HG02938 (cell line): ENCODE measurements at regions not wholly inside any gene's neighbourhood (a gene's known extent, or its start where the extent isn't known, plus 50 kb on each side); places are given as distances from the start of the nearest gene placed in this dataset.
A peak's percentile ranks its signal among the peaks of the same experiment; 100 is the strongest.

Experiments used
- ATAC-seq: cut with Tn5 transposase; IDR thresholded peaks from one replicate; pipeline ENCODE4 v1.9.1; 2021; ENCODE audit warnings: mild to moderate bottlenecking, moderate library complexity; ENCODE audit not compliant: unreplicated experiment

DNA sequence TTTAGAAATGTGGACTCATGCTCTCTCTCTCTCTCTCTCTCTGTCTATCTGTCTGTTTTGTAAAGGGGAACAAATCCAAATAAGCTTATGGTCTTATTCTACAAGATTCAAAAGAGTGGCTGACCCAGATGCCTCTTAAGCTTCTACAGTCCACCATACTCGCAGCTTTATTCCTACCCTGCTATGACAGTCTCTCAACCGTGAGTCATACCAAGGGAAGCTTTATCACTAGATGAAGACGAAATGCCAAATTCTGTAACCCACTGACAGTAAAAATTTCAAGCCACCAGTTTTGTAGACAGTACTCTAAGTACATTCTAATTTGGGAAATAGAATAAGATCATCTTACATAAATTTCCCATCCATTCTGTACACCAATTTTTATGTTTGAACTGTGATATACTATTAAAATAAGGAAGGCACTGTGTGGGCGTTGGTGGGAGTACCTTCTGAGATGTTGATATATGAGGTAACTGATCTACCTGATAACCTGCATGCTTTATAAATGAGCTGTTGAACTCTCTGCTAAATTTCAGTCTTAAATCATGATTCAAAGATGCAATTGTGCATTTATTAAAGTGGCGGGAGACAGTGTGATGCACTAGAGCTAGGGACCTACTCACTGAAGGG, 153.2 kb downstream of the KLF6 start:
- no peak for ATAC-seq

DNA sequence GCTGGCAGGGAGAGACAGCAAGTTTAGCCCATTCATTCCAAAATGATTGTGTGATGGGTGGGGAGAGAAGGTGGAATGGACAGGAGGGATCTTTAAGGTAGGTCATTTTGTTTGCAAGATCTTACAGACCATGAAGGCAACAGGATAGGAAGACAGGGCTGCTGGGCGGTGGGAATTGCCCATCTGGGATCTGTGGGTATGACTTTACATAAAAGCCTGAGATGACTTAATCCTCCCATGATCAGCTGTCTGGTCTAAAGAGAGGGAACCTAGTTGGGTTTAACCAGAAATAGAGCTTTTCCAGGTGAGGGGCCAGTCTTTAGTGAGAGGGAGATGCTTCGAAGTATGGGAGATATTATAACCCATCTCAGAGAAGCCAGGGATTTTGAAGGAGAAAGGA, 153.7 kb downstream of the KLF6 start:
- ATAC-seq: no peak

DNA sequence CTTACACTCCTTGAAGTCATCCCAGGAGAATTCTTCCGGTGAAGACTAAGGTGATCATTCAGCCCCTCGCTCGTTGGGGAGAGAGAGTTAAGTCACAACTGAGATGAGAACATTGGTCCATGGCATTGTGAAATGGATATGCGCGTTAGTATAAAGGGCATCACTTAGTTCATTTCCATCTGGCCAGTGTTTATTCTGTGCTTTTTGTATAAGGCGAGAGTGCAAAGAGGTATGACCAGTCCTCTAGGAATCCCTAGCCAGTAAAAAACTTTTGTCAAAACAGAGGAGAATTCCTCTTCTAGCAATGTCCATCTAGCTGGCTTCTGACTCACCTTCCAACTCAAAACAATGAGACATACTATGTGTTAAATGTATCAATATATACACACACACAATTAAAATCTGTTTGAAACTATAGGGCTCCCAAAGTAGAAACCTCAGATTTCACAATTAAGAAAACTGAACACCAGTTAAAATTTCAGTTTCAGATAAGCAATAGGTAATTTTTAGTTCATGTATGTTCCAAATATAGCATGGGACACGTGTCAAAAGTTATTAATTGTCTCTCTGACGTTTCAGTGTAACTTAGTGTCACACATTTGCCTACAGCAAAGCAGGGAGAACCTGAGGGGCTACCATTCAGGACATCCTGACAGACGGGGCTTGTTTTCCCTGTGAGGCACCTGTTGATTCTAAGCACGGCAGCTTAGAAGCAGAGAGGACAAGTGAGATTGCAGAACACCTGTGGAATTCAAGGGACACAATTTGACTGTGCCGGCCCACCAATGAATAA, 158.9 kb downstream of the KLF6 start:
- peak; percentile 83 for ATAC-seq

DNA sequence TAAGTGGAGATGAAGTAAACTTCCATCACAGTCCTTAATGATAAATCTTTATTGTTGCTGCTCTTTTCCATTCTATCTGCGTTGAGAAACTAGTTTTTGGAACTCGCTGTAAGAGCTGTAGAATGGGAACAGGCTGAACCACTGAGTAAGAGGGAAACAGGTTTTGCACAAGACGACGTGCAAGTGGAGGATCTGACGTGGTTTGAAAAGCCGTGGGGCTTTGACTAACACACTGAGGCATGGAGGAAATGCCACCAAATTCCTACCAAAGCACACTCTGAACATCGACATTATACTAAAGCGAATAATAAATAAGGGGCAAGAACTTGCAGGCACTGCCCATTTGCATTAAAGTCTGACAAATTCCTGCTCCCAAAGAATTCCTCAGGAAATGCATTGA, 160.6 kb downstream of the KLF6 start:
- no peak for ATAC-seq

DNA sequence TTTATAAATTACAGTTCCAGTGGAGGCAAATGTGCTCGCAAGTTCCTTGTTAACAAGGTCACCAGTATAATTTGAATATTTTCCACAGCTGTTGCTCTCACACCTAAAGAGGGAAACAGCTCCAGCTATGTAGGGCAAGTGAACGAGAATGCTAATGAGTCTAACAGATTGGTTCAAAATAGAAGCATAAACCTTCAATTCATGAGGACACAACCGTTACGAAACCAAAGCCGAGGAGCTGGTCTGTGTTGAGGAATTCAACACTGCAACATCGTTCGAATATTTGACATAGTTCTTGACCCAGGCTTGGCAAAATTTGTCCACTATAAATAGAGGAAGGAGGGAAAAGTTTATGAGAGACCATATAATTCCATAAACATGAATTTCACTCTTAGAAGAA, 161.3 kb downstream of the KLF6 start:
- ATAC-seq: peak; percentile 30

DNA sequence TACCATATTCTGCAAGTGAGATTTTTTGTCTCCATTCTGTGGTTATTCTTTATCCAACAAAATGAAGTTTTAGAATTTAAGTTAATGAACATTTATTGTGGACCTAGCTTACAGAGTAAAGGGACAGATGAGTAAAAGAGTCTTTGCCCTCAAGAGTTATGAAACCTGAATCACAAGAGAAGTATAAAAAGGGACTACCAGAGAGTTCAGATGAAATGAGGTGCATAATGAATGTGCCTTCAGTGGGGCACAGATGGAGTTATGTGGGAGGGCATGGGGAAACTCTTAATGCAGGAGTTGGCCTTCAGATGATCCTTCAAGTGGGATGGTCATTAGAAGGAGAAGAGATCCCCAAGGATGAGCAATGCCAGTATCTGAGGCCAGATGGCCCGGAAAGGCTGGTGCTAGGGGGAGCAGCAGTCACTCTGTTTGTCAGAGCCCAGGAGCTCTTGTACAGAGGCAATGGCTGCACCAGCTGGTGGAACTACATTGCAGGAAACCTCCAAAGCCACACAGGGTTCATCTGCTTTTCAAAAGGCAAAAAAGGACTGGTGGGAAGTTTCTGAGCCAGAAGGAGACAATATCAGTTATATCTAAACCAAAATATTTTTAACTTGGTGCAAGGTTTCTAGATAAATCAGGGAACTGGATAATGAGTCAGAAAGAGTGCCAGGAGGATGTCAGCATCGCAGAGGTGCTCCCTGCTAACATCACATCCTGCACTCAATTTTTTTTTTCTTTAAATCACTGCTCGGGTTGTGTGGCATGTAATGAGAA, 162.0 kb downstream of the KLF6 start:
- ATAC-seq: peak; percentile 28

DNA sequence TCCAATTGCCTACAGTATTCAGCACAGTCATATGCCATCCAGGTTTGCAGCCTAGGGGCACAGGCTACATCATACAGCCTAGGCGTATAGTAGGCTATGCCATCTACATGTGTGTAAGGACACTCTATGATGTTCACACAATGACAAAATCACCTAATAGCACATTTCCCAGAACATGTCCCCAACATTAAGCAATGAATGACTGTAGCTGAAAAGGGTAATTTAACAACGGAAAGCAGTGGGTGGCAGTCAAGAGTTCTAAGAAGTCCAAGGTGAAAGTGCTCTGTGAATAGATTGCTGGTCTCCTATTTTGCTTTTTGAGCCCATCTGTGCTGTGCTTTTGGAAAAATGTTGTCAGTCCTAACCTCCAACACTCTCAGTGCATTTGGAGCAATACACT, 162.6 kb downstream of the KLF6 start:
- no peak for ATAC-seq

DNA sequence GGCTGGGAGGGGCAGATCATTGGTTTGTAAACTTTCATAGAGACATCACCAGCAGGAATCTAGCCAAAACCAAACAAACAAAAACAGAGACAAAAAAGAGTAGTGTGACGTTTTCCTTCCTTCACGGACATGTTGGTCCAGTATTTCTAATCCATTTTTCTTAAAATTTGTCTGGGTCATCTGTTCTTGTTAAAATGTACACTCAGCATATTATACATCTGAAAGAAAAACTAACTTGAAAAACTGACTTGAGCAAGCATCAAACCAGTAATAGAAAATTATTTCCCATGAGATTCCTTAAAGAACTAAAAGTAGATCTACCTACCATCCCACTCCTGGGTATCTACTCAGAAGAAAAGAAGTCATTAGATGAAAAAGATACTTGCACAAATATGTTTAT, 164.2 kb downstream of the KLF6 start:
- no peak for ATAC-seq

DNA sequence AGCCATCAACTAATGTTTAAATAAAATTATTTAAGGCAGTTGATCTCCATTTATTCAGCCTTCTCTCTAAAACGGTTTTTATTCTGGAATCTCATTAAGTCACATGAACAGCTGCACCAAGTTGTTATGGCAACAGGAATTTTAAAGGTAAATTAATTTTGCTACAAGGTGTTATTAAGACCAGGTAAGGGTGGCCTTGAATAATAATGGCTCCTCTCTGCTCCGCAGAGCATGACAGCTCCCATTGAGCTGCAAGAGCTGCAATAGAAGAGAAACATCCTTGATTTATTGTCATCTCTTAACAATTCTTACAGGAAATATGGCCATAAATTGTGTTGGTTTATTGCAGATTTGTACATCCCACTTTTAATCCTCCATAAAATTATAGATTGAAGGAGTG, 165.8 kb downstream of the KLF6 start:
- no peak for ATAC-seq

DNA sequence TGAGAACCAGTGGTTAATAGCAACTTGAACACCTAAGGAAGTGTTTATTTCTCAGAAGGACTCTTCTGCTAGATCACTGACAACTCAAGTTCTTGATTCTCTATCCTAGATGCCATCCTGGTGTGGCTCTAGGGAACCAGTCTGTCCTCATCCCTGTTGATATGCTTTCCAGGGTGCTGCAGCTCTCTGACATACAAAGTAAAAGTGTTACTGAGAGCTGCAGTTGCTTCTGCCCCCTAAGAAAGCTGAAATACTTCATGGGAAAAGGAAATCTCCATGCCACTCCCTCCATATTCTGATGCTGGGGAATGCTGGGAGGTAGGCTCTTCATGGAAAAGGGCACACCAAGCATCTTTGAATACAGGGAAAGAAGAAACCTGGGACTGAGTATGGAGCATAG, 168.1 kb downstream of the KLF6 start:
- ATAC-seq: no peak

DNA sequence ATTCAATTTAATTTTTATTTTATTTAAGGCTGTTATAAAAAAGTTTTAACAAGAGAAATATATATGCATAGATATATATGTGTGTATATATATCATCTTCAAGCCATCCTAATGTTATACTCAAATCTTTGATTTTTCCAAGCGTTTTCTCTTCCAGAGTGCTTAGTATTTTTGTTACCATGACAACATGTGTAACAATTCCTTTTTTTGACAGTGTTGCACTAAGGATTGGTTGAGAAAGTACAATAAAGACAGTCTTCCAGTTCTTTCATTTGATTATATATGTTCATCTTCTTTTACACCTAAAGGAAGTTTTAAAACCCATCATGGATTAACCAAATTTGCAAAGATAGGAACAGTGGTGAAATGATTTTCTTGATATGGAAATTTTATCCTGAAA, 171.7 kb downstream of the KLF6 start:
- ATAC-seq: no peak

DNA sequence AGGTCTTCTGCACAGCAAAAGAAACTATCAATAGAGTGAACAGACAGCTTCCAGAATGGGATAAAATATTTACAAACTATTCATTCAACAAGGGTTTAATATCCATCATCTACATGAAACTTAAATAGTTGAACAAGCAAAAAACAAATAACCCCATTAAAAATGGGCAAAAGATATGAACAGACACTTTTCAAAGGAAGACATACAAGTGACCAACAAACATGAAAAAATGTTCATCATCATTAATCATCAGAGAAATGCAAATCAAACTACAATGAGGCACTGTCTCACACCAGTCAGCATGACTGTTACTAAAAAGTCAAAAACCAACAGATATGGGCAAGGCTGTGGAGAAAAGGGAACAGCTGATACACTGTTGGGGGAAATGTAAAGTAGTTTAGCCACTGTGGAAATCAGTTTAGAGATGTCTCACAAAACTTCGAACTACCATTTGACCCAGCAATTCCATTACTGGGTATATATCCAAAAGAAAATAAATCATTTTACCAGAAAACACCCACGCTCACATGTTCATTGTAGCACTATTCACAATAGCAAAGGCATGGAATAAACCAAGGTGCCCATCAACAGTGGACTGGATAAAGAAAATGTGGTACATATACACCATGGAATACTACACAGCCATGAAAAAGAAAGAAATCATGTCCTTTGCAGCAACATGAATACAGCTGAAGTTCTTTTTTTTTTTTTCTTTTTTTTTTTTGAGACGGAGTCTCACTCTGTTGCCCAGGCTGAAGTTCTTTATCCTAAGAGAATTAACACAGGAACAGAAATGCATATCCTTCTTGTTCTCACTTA, 172.6 kb downstream of the KLF6 start:
- ATAC-seq: no peak

DNA sequence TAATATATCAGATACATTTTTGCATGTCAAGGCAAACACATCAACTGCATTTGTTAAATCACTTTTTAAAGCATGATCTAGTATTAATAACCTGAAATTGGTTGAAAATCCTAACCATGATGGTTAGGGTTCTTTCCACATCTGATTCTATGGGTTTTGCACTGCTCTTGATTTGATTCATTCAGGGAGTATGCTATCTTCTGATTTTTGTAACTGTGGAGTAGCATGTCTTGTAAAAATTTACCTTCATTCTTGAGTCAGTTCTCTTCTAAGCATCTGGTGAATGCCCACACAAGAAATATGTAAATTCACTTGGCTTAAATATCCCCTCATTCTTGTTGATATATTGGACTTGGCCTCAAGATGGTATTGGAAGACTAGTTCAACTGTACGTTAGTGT, 178.7 kb downstream of the KLF6 start:
- ATAC-seq: no peak

DNA sequence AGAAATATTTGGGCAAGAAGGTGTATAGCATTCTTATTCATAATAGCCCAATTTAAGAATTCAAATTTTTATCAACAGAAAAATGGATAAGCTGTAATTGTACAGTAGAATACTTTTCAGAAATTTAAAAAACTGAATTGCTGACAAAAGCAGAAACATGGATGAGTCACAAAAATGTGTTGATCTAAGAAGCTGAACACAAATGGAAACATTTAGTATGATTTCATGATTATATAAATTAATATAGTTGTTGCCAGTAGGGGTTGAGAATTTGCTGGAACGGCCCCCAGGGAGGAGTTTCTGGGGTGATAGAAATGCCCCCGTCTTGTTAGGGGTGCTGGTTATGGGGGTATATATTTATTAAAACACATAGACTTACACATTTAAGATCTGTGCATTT, 179.1 kb downstream of the KLF6 start:
- no peak for ATAC-seq

DNA sequence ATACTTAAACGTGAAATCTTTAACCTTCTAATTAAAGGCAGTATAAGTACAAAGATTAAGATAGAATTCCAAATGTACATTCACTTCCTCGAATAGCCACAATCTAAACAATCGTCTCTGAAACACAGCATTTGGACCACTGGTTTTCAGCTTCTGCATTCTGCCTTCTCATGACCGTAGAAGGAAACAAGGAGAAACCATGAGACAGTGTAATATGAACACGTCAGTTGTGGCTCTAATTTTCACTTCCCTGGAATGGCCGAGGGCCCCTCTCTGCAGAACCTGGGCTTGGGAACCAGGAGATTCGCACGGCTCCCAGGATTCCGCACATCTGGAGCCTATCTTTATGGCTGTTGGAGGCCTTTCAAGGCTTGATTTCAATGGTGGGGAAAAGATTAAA, 189.3 kb downstream of the KLF6 start:
- no peak for ATAC-seq

DNA sequence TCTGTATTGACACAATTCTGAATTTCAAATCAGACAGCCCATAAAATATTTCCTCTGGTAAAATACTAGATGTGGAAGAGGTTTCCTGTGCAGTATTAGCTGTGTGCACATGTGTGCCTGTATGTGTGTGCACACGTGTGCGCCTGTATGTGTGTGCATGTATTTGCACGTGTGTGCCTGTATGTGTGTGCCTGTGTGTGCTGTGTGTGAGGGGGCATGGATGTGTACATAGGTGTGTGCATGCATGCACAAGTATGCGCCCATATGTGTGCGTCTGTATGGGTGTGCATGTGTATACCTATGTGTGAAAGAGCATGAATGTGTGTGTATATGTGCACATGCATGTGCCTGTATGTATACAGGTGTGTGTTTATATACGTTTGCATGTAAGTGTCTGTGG, 191.4 kb downstream of the KLF6 start:
- no peak for ATAC-seq

DNA sequence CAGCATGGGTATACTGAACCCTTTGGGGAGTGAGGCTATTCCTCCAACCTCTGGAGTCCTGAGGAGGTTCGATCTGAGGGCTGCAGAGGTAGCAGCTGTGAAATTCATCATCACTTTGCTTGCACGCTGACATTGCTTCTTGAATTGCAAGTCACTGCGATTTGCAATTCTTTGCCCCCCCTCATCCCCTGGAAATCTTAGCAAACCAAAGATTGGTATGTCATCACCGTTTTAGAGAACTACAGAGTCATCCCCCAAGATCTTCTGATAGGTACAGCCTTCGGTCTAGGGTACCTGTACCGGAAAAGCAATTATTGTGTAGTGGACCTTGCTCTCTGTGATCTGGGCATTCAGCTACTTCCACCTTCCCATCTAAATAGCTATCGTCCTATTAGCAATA, 192.6 kb downstream of the KLF6 start:
- no peak for ATAC-seq

DNA sequence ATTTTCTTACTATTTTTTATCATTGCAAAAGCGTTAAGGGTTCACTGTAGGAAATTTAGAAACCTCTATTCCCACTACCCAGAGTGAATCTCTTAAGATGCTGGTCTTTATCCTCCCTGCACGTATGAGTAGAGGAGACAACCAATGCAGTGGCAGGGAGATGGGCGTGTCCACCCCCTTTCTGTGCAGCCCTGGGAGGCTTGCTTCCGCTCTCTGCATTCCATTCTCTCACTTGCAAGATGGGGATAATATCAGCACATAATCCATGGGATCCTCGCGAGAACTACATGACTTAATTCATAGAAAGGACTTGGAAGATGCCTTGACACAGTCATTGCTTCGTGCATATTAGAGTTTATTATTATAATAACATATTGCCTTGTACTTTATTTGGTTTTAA, 196.2 kb downstream of the KLF6 start:
- no peak for ATAC-seq

DNA sequence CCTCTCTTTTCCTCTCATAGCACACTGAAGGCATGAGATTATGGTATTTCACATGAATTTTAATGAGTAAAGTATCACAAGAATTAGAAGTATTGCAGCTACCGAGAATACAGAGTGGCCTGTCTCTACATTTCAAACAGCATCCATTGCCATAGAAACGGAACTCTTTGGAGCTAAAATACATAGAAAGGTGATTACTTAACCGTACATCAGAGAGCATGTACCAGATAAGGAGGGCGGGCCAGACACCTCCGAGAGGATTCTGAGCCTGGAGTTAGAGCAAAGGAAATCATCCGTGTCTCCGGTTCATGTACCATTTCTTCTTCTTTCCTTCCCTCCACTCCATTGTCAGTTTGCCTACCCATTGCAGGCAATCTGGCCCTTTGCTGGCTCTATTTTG, 196.7 kb downstream of the KLF6 start:
- no peak for ATAC-seq

DNA sequence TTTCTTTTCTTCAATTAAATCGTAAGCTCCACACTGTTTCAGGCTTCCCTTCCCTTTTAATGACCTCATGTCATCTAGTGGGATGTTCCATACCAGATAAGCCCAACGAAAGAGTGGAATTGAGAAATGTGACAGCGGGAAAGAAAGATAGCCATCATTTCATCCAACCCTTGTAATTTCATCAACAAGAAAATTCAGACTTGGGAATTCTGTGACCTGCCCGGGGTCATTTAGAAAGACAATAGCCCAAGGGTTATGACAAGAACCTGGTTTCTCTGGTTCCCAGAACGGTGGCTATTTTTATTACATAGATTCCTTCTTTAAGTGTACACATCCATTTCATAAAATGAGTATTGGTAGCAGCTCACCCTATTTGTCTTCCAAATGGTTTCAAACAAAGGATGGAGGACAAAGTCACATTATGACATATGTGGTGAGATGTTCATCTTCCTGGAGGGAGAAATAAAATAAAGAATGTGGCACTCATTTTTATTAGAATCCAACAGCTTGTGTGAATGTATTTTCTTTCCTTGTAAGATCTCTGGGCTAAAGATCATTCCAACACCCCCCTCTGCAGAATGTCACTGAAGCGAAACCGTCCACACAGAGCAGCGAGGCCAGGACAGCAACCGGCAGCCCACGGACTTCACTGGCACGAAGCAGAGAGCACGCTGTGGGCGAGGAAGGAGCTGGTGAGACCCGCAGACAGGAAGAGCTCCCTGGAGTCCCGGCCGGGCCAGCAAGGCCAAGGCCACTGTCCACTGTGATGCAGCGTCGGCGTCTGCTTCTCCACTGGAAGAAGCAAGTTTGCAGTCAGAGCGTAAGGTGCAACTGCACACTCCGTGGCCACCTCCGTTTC, 199.9 kb downstream of the KLF6 start:
- no peak for ATAC-seq
